PC-3 (cell line): ENCODE measurements at regions not wholly inside any gene's neighbourhood (a gene's known extent, or its start where the extent isn't known, plus 50 kb on each side); places are given as distances from the start of the nearest gene placed in this dataset.

Source experiments
- EZH2 ChIP-seq: fragments of 300-600 bp; sonication (generic); IDR thresholded peaks from one replicate; pipeline ENCODE4 v1.6.1; 2017; ENCODE audit warnings: antibody characterized with exemption, mild to moderate bottlenecking, low read length; ENCODE audit not compliant: unreplicated experiment
- EZH2phosphoT487 ChIP-seq: fragments of 300-600 bp; sonication (generic); IDR thresholded peaks from 2 replicates; pipeline ENCODE4 v1.6.1; 2018; ENCODE audit warnings: mild to moderate bottlenecking, antibody characterized with exemption, low read length, borderline replicate concordance
- TF ChIP-seq, protein P1 (sequence below): fragments of 300-600 bp; sonication (generic); conservative IDR thresholded peaks from 2 replicates; pipeline ENCODE4 v1.5.1; 2017; ENCODE audit warnings: antibody characterized with exemption, low read depth, mild to moderate bottlenecking, low read length

DNA sequence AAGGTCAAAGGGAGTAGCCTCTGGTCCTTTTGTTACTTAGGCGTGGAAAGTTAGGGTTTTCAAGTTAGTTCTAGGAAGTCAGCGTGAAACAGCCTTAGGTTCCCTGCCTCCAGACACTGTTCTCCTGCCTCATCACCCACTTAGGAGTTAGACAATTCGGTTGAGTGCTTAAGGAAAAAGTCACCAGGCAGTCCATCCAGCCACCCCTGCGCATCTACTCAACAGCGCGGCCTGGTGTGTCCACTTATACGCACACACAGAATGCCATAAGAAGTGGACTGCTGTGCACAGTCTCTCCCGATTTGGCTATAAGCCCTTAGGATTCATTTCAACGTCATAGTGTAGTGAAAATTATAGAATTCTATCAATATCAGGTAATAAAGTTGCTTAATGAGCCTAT lies 470.8 kb upstream of the TNP1 start:
- TF ChIP-seq, protein P1, sequence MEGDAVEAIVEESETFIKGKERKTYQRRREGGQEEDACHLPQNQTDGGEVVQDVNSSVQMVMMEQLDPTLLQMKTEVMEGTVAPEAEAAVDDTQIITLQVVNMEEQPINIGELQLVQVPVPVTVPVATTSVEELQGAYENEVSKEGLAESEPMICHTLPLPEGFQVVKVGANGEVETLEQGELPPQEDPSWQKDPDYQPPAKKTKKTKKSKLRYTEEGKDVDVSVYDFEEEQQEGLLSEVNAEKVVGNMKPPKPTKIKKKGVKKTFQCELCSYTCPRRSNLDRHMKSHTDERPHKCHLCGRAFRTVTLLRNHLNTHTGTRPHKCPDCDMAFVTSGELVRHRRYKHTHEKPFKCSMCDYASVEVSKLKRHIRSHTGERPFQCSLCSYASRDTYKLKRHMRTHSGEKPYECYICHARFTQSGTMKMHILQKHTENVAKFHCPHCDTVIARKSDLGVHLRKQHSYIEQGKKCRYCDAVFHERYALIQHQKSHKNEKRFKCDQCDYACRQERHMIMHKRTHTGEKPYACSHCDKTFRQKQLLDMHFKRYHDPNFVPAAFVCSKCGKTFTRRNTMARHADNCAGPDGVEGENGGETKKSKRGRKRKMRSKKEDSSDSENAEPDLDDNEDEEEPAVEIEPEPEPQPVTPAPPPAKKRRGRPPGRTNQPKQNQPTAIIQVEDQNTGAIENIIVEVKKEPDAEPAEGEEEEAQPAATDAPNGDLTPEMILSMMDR, result no peak
- no peak for TF ChIP-seq EZH2
- TF ChIP-seq EZH2phosphoT487, result no peak
